Stimulated activated CD4-positive, alpha-beta T cell treated with anti-CD3 and anti-CD28 coated beads, TNF-alpha, amount 100 ng/mL, for 24 hours (primary cell): ENCODE measurements at regions not wholly inside any gene's neighbourhood (a gene's known extent, or its start where the extent isn't known, plus 50 kb on each side); places are given as distances from the start of the nearest gene placed in this dataset.

Experiments
- DNase-seq, 3 experiments: peaks; one replicate each; pipeline ENCODE4 v3.0.0-alpha.2; 2020; ENCODE audit warnings: low read depth in 3 of 3

- DNase-seq: no peak
These were observed 171.9 kb upstream of the ZNF267 start for GRCh38 chr16:31701734-31702133.

- DNase-seq: no peak
These were observed 170.8 kb upstream of the ZNF267 start for GRCh38 chr16:31702796-31703195.

- DNase-seq: no peak
These were observed 170.0 kb upstream of the ZNF267 start for GRCh38 chr16:31703526-31704128.

GRCh38 chr16:31704138-31704537, 169.5 kb upstream of the ZNF267 start:
- DNase-seq: no peak

GRCh38 chr16:31705371-31705770, 168.2 kb upstream of the ZNF267 start:
- DNase-seq: no peak

GRCh38 chr16:31706318-31706717, 167.3 kb upstream of the ZNF267 start:
- no peak for DNase-seq

- DNase-seq: no peak
These were observed 166.7 kb upstream of the ZNF267 start for GRCh38 chr16:31706925-31707324.

- DNase-seq: no peak
These were observed 165.8 kb upstream of the ZNF267 start for GRCh38 chr16:31707743-31708335.

- no peak for DNase-seq
These were observed 165.3 kb upstream of the ZNF267 start for GRCh38 chr16:31708348-31708747.

- no peak for DNase-seq
These were observed 164.4 kb upstream of the ZNF267 start for GRCh38 chr16:31709181-31709580.

- DNase-seq: no peak
These were observed 163.5 kb upstream of the ZNF267 start for GRCh38 chr16:31710134-31710533.

GRCh38 chr16:31710880-31711279, 162.7 kb upstream of the ZNF267 start:
- DNase-seq: no peak

- DNase-seq: no peak
These were observed 162.2 kb upstream of the ZNF267 start for GRCh38 chr16:31711344-31711845.

- DNase-seq: no peak
These were observed 161.5 kb upstream of the ZNF267 start for GRCh38 chr16:31712064-31712540.

- peak; percentile 82 to 92 (median 88) for DNase-seq
These were observed 160.3 kb upstream of the ZNF267 start for GRCh38 chr16:31713071-31713944.

GRCh38 chr16:31713945-31714902, 159.4 kb upstream of the ZNF267 start:
- no peak for DNase-seq

- peak in 1 of 3 experiments; percentile 18 for DNase-seq
These were observed 158.6 kb upstream of the ZNF267 start for GRCh38 chr16:31714903-31715504.

GRCh38 chr16:31715915-31716314, 157.7 kb upstream of the ZNF267 start:
- DNase-seq: no peak

- no peak for DNase-seq
These were observed 154.6 kb upstream of the ZNF267 start for GRCh38 chr16:31718998-31719397.

- no peak for DNase-seq
These were observed 146.1 kb upstream of the ZNF267 start for GRCh38 chr16:31727553-31727952.

- DNase-seq: no peak
These were observed 139.3 kb upstream of the ZNF267 start for GRCh38 chr16:31734265-31734664.
